ENCODE measurements at regions not wholly inside any gene's neighbourhood (a gene's known extent, or its start where the extent isn't known, plus 50 kb on each side); places are given as distances from the start of the nearest gene placed in this dataset.

GRCh38 chr4:11685481-11685880, 256.8 kb upstream of the HS3ST1 start:
- DNase-seq (ENCODE audit: low spot score) (no peak), ATAC-seq (no peak)
- peaks cover 8% of the 10 kb centered on the region for H3K9me2 ChIP-seq (ENCODE audit: insufficient read depth)
- H3K27me3 ChIP-seq (ENCODE audit: insufficient read depth), result no peaks in the 10 kb centered on the region
- Mint-ChIP-seq H3K27me3 (ENCODE audit: insufficient read depth, low read depth, poor library complexity) (no peaks in the 10 kb centered on the region), H3K36me3 (ENCODE audit: low read depth) (no peaks in the 10 kb centered on the region), H3K4me3 (no peak overlapping the region), H3K9me3 (no peaks in the 10 kb centered on the region), H3K27ac (no peak overlapping the region), H3K4me1 (peaks cover 5% of the 10 kb centered on the region; the same call in 1 of the 3 replicates)
- H3K36me3 ChIP-seq (ENCODE audit: insufficient read depth), result no peaks in the 10 kb centered on the region
- TF ChIP-seq EZH2 (IDR thresholded peaks at IDR 0.05; ENCODE audit: low read depth, unreplicated experiment), result no peak
- TF ChIP-seq ZNF114 (CRISPR knock-in tag; IDR thresholded peaks at IDR 0.05), result no peak
- TF ChIP-seq, protein P1, sequence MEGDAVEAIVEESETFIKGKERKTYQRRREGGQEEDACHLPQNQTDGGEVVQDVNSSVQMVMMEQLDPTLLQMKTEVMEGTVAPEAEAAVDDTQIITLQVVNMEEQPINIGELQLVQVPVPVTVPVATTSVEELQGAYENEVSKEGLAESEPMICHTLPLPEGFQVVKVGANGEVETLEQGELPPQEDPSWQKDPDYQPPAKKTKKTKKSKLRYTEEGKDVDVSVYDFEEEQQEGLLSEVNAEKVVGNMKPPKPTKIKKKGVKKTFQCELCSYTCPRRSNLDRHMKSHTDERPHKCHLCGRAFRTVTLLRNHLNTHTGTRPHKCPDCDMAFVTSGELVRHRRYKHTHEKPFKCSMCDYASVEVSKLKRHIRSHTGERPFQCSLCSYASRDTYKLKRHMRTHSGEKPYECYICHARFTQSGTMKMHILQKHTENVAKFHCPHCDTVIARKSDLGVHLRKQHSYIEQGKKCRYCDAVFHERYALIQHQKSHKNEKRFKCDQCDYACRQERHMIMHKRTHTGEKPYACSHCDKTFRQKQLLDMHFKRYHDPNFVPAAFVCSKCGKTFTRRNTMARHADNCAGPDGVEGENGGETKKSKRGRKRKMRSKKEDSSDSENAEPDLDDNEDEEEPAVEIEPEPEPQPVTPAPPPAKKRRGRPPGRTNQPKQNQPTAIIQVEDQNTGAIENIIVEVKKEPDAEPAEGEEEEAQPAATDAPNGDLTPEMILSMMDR (conservative IDR thresholded peaks at IDR 0.05; ENCODE audit: low read depth in 2 of 2), result no peak
- H2AFZ ChIP-seq, result no peak overlapping the region
- H3F3A ChIP-seq (replicated peaks; ENCODE audit: low read depth), result no peaks in the 10 kb centered on the region
- H3K79me2 ChIP-seq (replicated peaks; ENCODE audit: insufficient read depth), result no peaks in the 10 kb centered on the region
- H3K27ac ChIP-seq (ENCODE audit: low read depth), result no peak overlapping the region
- H3K4me1 ChIP-seq (ENCODE audit: insufficient read depth), result no peaks in the 10 kb centered on the region
- H3K4me2 ChIP-seq, result no peak overlapping the region
- no peak overlapping the region for H3K4me3 ChIP-seq
- H4K20me1 ChIP-seq (replicated peaks; ENCODE audit: insufficient read depth), result no peaks in the 10 kb centered on the region

GRCh38 chr4:11675051-11675800, 246.5 kb upstream of the HS3ST1 start:
- Histone ChIP-seq H3K27me3 (ENCODE audit: insufficient read depth) (no peaks in the 10 kb centered on the region), H3K27ac (ENCODE audit: low read depth) (no peak overlapping the region), H3F3A (replicated peaks; ENCODE audit: low read depth) (no peaks in the 10 kb centered on the region), H2AFZ (no peak overlapping the region), H3K9me2 (ENCODE audit: insufficient read depth) (peaks cover 8% of the 10 kb centered on the region), H3K79me2 (replicated peaks; ENCODE audit: insufficient read depth) (no peaks in the 10 kb centered on the region), H4K20me1 (replicated peaks; ENCODE audit: insufficient read depth) (no peaks in the 10 kb centered on the region), H3K4me2 (no peak overlapping the region), H3K4me3 (no peak overlapping the region), H3K4me1 (ENCODE audit: insufficient read depth) (no peaks in the 10 kb centered on the region), H3K36me3 (ENCODE audit: insufficient read depth) (no peaks in the 10 kb centered on the region)
- Mint-ChIP-seq H3K27me3 (ENCODE audit: insufficient read depth, low read depth, poor library complexity) (peaks cover 2% of the 10 kb centered on the region), H3K27ac (no peak overlapping the region), H3K9me3 (no peaks in the 10 kb centered on the region), H3K4me3 (no peak overlapping the region), H3K36me3 (ENCODE audit: low read depth) (no peaks in the 10 kb centered on the region), H3K4me1 (no peaks in the 10 kb centered on the region)
- DNase-seq (ENCODE audit: low spot score) (no peak), ATAC-seq (no peak)
- TF ChIP-seq CREB1 (CRISPR knock-in tag; IDR thresholded peaks at IDR 0.05; ENCODE audit: low read depth) (no peak), ZNF331 (CRISPR knock-in tag; IDR thresholded peaks at IDR 0.05; ENCODE audit: low read depth) (no peak)
- TF ChIP-seq, protein P2, sequence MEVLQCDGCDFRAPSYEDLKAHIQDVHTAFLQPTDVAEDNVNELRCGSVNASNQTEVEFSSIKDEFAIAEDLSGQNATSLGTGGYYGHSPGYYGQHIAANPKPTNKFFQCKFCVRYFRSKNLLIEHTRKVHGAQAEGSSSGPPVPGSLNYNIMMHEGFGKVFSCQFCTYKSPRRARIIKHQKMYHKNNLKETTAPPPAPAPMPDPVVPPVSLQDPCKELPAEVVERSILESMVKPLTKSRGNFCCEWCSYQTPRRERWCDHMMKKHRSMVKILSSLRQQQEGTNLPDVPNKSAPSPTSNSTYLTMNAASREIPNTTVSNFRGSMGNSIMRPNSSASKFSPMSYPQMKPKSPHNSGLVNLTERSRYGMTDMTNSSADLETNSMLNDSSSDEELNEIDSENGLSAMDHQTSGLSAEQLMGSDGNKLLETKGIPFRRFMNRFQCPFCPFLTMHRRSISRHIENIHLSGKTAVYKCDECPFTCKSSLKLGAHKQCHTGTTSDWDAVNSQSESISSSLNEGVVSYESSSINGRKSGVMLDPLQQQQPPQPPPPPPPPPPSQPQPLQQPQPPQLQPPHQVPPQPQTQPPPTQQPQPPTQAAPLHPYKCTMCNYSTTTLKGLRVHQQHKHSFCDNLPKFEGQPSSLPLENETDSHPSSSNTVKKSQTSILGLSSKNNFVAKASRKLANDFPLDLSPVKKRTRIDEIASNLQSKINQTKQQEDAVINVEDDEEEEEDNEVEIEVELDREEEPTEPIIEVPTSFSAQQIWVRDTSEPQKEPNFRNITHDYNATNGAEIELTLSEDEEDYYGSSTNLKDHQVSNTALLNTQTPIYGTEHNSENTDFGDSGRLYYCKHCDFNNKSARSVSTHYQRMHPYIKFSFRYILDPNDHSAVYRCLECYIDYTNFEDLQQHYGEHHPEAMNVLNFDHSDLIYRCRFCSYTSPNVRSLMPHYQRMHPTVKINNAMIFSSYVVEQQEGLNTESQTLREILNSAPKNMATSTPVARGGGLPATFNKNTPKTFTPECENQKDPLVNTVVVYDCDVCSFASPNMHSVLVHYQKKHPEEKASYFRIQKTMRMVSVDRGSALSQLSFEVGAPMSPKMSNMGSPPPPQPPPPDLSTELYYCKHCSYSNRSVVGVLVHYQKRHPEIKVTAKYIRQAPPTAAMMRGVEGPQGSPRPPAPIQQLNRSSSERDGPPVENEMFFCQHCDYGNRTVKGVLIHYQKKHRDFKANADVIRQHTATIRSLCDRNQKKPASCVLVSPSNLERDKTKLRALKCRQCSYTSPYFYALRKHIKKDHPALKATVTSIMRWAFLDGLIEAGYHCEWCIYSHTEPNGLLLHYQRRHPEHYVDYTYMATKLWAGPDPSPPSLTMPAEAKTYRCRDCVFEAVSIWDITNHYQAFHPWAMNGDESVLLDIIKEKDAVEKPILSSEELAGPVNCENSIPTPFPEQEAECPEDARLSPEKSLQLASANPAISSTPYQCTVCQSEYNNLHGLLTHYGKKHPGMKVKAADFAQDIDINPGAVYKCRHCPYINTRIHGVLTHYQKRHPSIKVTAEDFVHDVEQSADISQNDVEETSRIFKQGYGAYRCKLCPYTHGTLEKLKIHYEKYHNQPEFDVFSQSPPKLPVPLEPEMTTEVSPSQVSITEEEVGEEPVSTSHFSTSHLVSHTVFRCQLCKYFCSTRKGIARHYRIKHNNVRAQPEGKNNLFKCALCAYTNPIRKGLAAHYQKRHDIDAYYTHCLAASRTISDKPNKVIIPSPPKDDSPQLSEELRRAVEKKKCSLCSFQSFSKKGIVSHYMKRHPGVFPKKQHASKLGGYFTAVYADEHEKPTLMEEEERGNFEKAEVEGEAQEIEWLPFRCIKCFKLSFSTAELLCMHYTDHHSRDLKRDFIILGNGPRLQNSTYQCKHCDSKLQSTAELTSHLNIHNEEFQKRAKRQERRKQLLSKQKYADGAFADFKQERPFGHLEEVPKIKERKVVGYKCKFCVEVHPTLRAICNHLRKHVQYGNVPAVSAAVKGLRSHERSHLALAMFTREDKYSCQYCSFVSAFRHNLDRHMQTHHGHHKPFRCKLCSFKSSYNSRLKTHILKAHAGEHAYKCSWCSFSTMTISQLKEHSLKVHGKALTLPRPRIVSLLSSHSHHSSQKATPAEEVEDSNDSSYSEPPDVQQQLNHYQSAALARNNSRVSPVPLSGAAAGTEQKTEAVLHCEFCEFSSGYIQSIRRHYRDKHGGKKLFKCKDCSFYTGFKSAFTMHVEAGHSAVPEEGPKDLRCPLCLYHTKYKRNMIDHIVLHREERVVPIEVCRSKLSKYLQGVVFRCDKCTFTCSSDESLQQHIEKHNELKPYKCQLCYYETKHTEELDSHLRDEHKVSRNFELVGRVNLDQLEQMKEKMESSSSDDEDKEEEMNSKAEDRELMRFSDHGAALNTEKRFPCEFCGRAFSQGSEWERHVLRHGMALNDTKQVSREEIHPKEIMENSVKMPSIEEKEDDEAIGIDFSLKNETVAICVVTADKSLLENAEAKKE (CRISPR knock-in tag; IDR thresholded peaks at IDR 0.05), result no peak
